Left forelimb (tissue), 1 donor: ENCODE measurements at regions not wholly inside any gene's neighbourhood (a gene's known extent, or its start where the extent isn't known, plus 50 kb on each side); places are given as distances from the start of the nearest gene placed in this dataset.
"Not testable (repeated sequence)": the region's sequence is repeated elsewhere in the genome, so short reads cannot be mapped to it uniquely, and the experiment has no call there.

Source experiments
- DNase-seq: peaks from one replicate; pipeline ENCODE4 v3.0.0-alpha.2; 2018; ENCODE audit warnings: low spot score

GRCh38 chr4:17010426-17011087, 112.1 kb upstream of the LDB2 start:
- no peak for DNase-seq

- DNase-seq = no peak
These were observed 111.5 kb upstream of the LDB2 start for GRCh38 chr4:17009871-17010367.

GRCh38 chr4:17008834-17009345, 110.4 kb upstream of the LDB2 start:
- DNase-seq = no peak

GRCh38 chr4:17003606-17004392, 105.4 kb upstream of the LDB2 start:
- not testable (repeated sequence) for DNase-seq

GRCh38 chr4:16995451-16995850, 97.0 kb upstream of the LDB2 start:
- DNase-seq = no peak

- DNase-seq = no peak
These were observed 95.8 kb upstream of the LDB2 start for GRCh38 chr4:16993956-16994840.

- DNase-seq = no peak
These were observed 94.3 kb upstream of the LDB2 start for GRCh38 chr4:16992566-16993225.

GRCh38 chr4:16991450-16991849, 93.0 kb upstream of the LDB2 start:
- no peak for DNase-seq

- no peak for DNase-seq
These were observed 90.9 kb upstream of the LDB2 start for GRCh38 chr4:16989371-16989770.

- DNase-seq = no peak
These were observed 90.4 kb upstream of the LDB2 start for GRCh38 chr4:16988814-16989213.

- no peak for DNase-seq
These were observed 78.6 kb upstream of the LDB2 start for GRCh38 chr4:16977081-16977480.

- DNase-seq = no peak
These were observed 71.3 kb upstream of the LDB2 start for GRCh38 chr4:16969696-16970135.

GRCh38 chr4:16967722-16968121, 69.3 kb upstream of the LDB2 start:
- DNase-seq = peak; percentile 70

GRCh38 chr4:16959305-16959704, 60.9 kb upstream of the LDB2 start:
- no peak for DNase-seq

GRCh38 chr4:16952896-16953630, 54.6 kb upstream of the LDB2 start:
- DNase-seq = no peak

- no peak for DNase-seq
These were observed 54.0 kb upstream of the LDB2 start for GRCh38 chr4:16952462-16952871.
